GM18870 (cell line): ENCODE measurements at regions not wholly inside any gene's neighbourhood (a gene's known extent, or its start where the extent isn't known, plus 50 kb on each side); places are given as distances from the start of the nearest gene placed in this dataset.
"Not testable (repeated sequence)": the region's sequence is repeated elsewhere in the genome, so short reads cannot be mapped to it uniquely, and the experiment has no call there.

Source experiments
- ATAC-seq: cut with Tn5 transposase; IDR thresholded peaks from one replicate; pipeline ENCODE4 v1.9.1; 2021; ENCODE audit warnings: moderate library complexity; ENCODE audit not compliant: unreplicated experiment

GRCh38 chr5:27836704-27837103, 798.3 kb upstream of the CDH9 start:
- ATAC-seq: not testable (repeated sequence)

- ATAC-seq: no peak
Observed at GRCh38 chr5:27832886-27833285, 794.5 kb upstream of the CDH9 start.

- ATAC-seq: no peak
Observed at GRCh38 chr5:27830546-27830945, 792.2 kb upstream of the CDH9 start.

GRCh38 chr5:27821681-27822080, 783.3 kb upstream of the CDH9 start:
- ATAC-seq: no peak

GRCh38 chr5:27818888-27819287, 780.5 kb upstream of the CDH9 start:
- ATAC-seq: no peak

GRCh38 chr5:27814983-27815382, 776.6 kb upstream of the CDH9 start:
- ATAC-seq: no peak

GRCh38 chr5:27814286-27814685, 775.9 kb upstream of the CDH9 start:
- no peak for ATAC-seq

- ATAC-seq: no peak
Observed at GRCh38 chr5:27810458-27810857, 772.1 kb upstream of the CDH9 start.

- ATAC-seq: no peak
Observed at GRCh38 chr5:27797220-27797619, 758.8 kb upstream of the CDH9 start.

GRCh38 chr5:27788184-27788583, 749.8 kb upstream of the CDH9 start:
- ATAC-seq: no peak

- ATAC-seq: no peak
Observed at GRCh38 chr5:27784317-27784716, 745.9 kb upstream of the CDH9 start.

- no peak for ATAC-seq
Observed at GRCh38 chr5:27778121-27778520, 739.7 kb upstream of the CDH9 start.

GRCh38 chr5:27773636-27774035, 735.2 kb upstream of the CDH9 start:
- no peak for ATAC-seq

- ATAC-seq: no peak
Observed at GRCh38 chr5:27773166-27773565, 734.8 kb upstream of the CDH9 start.

GRCh38 chr5:27769748-27770402, 731.5 kb upstream of the CDH9 start:
- no peak for ATAC-seq

GRCh38 chr5:27748847-27749246, 710.5 kb upstream of the CDH9 start:
- ATAC-seq: no peak

GRCh38 chr5:27743383-27743979, 705.1 kb upstream of the CDH9 start:
- ATAC-seq: not testable (repeated sequence)

- no peak for ATAC-seq
Observed at GRCh38 chr5:27742805-27743204, 704.4 kb upstream of the CDH9 start.

GRCh38 chr5:27734838-27735237, 696.5 kb upstream of the CDH9 start:
- ATAC-seq: no peak

- no peak for ATAC-seq
Observed at GRCh38 chr5:27733237-27733636, 694.9 kb upstream of the CDH9 start.

GRCh38 chr5:27727254-27727653, 688.9 kb upstream of the CDH9 start:
- no peak for ATAC-seq

- ATAC-seq: no peak
Observed at GRCh38 chr5:27722337-27722736, 684.0 kb upstream of the CDH9 start.

GRCh38 chr5:27708534-27708933, 670.1 kb upstream of the CDH9 start:
- ATAC-seq: no peak
